WI38 (cell line): ENCODE measurements at regions not wholly inside any gene's neighbourhood (a gene's known extent, or its start where the extent isn't known, plus 50 kb on each side); places are given as distances from the start of the nearest gene placed in this dataset.

Experiments used
- H3K4me3 ChIP-seq: 2 replicates; pipeline ENCODE4 v1.5.1; 2011; ENCODE audit warnings: low read depth, mild to moderate bottlenecking, control low read depth, low read length
- TF ChIP-seq, protein P1 (sequence below): IDR thresholded peaks from 2 replicates; pipeline ENCODE4 v1.5.1; 2012; ENCODE audit warnings: low read depth, mild to moderate bottlenecking, control low read depth, low read length

GRCh38 chr5:38022631-38023030, 182.8 kb upstream of the GDNF start:
- no peak overlapping the region for H3K4me3 ChIP-seq
- TF ChIP-seq, protein P1, sequence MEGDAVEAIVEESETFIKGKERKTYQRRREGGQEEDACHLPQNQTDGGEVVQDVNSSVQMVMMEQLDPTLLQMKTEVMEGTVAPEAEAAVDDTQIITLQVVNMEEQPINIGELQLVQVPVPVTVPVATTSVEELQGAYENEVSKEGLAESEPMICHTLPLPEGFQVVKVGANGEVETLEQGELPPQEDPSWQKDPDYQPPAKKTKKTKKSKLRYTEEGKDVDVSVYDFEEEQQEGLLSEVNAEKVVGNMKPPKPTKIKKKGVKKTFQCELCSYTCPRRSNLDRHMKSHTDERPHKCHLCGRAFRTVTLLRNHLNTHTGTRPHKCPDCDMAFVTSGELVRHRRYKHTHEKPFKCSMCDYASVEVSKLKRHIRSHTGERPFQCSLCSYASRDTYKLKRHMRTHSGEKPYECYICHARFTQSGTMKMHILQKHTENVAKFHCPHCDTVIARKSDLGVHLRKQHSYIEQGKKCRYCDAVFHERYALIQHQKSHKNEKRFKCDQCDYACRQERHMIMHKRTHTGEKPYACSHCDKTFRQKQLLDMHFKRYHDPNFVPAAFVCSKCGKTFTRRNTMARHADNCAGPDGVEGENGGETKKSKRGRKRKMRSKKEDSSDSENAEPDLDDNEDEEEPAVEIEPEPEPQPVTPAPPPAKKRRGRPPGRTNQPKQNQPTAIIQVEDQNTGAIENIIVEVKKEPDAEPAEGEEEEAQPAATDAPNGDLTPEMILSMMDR, result no peak

GRCh38 chr5:38018016-38018415, 178.2 kb upstream of the GDNF start:
- TF ChIP-seq, protein P1, result no peak
- no peak overlapping the region for H3K4me3 ChIP-seq

DNA sequence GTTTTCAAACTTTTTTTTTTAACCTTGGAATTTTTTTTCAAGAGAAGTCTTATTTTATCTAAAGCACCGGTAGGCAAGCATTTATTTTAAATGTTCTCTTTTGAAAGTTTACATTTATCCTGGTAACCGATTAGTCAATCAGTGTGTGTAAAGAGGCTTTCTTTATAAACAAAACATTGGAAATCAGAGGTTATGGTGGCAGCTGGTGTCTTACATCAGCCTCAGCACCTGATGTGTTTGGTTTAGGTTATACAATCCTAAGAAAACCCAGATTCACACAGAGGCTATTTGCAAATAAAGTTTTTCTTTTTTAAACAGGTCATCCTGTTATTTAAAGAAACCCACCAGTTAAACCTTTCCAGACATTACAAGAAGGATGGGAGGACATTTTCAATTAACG, 173.3 kb upstream of the GDNF start:
- TF ChIP-seq, protein P1, result no peak
- no peak overlapping the region for H3K4me3 ChIP-seq

DNA sequence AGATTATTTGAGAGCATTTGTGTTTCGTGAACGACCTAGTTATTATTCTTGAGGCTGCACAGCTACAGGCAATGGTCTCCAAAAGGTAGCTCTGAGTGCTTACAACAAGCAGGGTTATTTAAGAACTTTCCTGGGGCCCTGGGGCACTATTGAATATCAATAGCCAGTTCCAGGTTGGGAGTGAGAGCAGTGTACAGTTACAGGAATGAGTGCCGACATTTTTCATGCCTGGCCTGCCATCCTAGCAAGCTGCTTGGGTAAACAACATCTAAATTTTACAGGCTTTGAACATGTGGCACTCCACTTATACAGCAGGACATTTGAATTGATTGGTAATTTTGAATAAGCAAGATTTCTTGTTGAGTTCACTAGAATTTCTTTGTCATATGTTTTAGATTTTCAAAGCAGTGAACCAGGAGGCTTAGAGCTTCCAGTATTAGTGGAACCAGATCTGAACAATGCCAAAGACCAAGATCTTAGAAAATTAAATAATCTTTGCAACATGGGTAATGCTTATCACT, 171.9 kb upstream of the GDNF start:
- TF ChIP-seq, protein P1, result no peak
- no peak overlapping the region for H3K4me3 ChIP-seq

DNA sequence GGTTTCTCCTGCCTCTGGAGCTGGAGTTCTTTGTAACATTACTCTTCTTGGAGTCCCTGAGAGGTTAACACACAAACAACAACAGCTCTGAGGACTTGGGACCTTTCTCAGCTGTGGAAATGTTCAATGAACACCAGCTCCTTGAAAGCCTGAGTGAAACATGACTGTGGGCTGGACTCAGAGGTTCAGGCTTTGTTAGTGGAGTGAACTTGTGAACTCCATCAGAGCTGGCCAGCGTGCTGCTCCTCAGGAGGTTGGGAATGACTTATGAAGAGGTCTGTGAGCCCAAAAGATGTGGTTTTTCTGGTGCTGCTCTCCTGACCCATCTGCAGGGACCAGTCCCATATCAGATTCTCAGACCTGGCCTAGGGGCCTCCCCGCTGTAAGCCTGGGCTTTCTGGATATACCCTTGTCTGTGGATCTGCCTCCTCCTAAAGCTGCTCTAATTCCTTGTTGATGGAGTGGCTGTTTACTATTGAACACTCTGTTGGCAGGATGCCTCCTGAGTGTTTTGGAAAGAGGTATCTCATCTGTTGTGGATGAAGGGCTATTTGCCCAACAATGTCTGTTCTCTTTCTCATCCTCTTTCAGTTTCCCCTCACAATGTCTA, 170.0 kb upstream of the GDNF start:
- H3K4me3 ChIP-seq, result no peak overlapping the region
- TF ChIP-seq, protein P1, result no peak

DNA sequence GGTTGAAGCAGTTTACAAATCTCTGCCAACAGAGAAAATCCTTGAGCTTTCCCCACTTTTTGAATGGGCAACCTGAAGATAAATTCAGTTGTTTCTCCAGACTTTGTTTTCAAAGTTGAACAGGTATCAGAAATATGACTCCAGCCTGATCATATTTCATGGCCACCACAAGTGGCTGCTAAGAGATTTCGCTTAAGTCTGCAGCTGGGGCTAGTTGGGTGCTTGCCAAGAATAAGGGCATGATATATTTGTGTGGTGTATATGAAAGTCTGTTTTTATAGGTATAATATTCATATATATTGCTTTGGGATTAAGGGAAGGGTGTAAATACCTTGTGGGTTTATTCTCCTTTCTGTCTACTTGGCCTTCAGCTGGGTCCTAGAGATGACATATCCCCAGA, 168.4 kb upstream of the GDNF start:
- TF ChIP-seq, protein P1, result no peak
- H3K4me3 ChIP-seq, result no peak overlapping the region

DNA sequence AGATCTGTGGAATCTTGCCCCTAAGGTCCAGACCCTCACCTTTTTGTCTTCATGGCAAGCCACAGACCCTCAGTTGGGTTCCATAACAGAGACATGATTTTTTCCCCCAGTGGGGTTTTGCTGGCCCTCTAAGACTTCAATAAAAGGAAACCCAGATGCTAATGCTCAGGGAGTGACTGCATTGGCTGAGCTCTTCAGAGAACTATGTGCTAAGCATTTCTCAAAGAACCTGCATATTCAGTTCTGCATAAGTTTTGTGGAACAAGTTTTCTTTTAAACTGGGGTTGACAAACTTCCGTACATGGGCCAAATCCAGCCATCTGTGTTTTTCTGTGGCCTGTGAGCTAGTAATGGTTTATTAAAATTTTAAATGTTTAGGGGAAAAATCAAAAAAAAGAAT, 159.8 kb upstream of the GDNF start:
- no peak overlapping the region for H3K4me3 ChIP-seq
- TF ChIP-seq, protein P1, result no peak
